HCT116 (cell line): ENCODE measurements at regions not wholly inside any gene's neighbourhood (a gene's known extent, or its start where the extent isn't known, plus 50 kb on each side); places are given as distances from the start of the nearest gene placed in this dataset.

Experiments used
- ATAC-seq: fragments of 200-7000 bp; cut with Tn5 transposase; 2 replicates; pipeline ENCODE4 v1.9.1; 2020; ENCODE audit warnings: mild to moderate bottlenecking, moderate library complexity
- BruUV-seq: library from RNA; stranded (reverse); fragments of 400-500 nt; replicated peaks from 2 replicates; lab custom pipeline; 2021; lab: Mats Ljungman, UMichigan
- CTCF ChIA-PET: fragments of 300-600 bp; sonication (Branson Sonifier 250); formaldehyde crosslinking; loops from one replicate; lab custom pipeline; 2021; ENCODE audit warnings: antibody characterized with exemption; lab: Charles Lee
- POLR2A ChIA-PET: fragments of 300-600, 350-600 bp; sonication (Branson Sonifier 250); formaldehyde crosslinking; loops from one replicate; lab custom pipeline; 2021; ENCODE audit warnings: antibody characterized with exemption; lab: Charles Lee
- RAD21 ChIA-PET, 2 experiments: fragments of 300-600 bp; sonication (Branson Sonifier 250); formaldehyde crosslinking; loops; one replicate each; lab custom pipeline; 2023; ENCODE audit warnings: low total read pairs in 2 of 2; ENCODE audit not compliant: uncharacterized antibody in 2 of 2, unreplicated experiment in 2 of 2, low non-redundant PET in 1 of 2; lab: Charles Lee
- DNase-seq: peaks from one replicate; pipeline ENCODE4 v3.0.0-alpha.2; 2010; ENCODE audit warnings: low read depth, low spot score
- H2AFZ ChIP-seq: fragments of 200-600 bp; shearing (Covaris generic), sonication (generic); 2 replicates; pipeline ENCODE4 v1.6.1; 2017; ENCODE audit warnings: low read depth, mixed run types, mixed read lengths, antibody characterized with exemption, low read length; ENCODE audit not compliant: poor library complexity, severe bottlenecking
- H3K27ac ChIP-seq: 2 replicates; pipeline ENCODE4 v1.5.1; 2012; ENCODE audit warnings: low read depth, low read length
- H3K27me3 ChIP-seq: fragments of 200-600 bp; sonication (generic); 2 replicates; pipeline ENCODE4 v1.6.1; 2016; ENCODE audit warnings: mixed run types, low read length, mixed read lengths; ENCODE audit not compliant: insufficient read depth
- H3K36me3 ChIP-seq, 2 experiments: fragments of 200-500 bp in 1 of 2; fragments of 200-600 bp in 1 of 2; sonication (Bioruptor generic) in 1 of 2; sonication (generic) in 1 of 2; 2 replicates each; pipeline versions ENCODE4 v1.5.1 to v1.6.1; 2014 to 2016; ENCODE audit warnings: low read length in 2 of 2, inconsistent platforms in 1 of 2, mixed read lengths in 1 of 2, mixed run types in 1 of 2; ENCODE audit not compliant: insufficient read depth in 2 of 2, control insufficient read depth in 1 of 2
- H3K4me1 ChIP-seq, 2 experiments: fragments of 200-600 bp in 1 of 2; sonication (generic) in 1 of 2; 2 replicates each; pipeline versions ENCODE4 v1.5.1 to v1.6.1; 2012 to 2017; ENCODE audit warnings: low read length in 2 of 2, inconsistent platforms in 1 of 2, mild to moderate bottlenecking in 1 of 2, mixed read lengths in 1 of 2, mixed run types in 1 of 2, moderate library complexity in 1 of 2; ENCODE audit not compliant: insufficient read depth in 2 of 2, control insufficient read depth in 1 of 2
- H3K4me2 ChIP-seq: fragments of 200-600 bp; sonication (generic); 2 replicates; pipeline ENCODE4 v1.6.1; 2017; ENCODE audit warnings: mixed run types, low read length, mixed read lengths
- H3K4me3 ChIP-seq, 2 experiments: fragments of 200-600 bp in 1 of 2; sonication (generic) in 1 of 2; replicated peaks in 1 of 2; 2 replicates each; pipeline ENCODE4 v1.5.1; 2011 to 2016; ENCODE audit warnings: low read length in 2 of 2, control low read depth in 1 of 2, low read depth in 1 of 2, mild to moderate bottlenecking in 1 of 2, mixed read lengths in 1 of 2, mixed run types in 1 of 2
- H3K79me2 ChIP-seq: fragments of 200-600 bp; sonication (generic); 2 replicates; pipeline ENCODE4 v1.6.1; 2017; ENCODE audit warnings: mild to moderate bottlenecking, mixed run types, low read length, moderate library complexity, mixed read lengths; ENCODE audit not compliant: insufficient read depth
- H3K9ac ChIP-seq: fragments of 200-600 bp; sonication (generic); 2 replicates; pipeline ENCODE4 v1.6.1; 2016; ENCODE audit warnings: low read length, mixed read lengths
- H3K9me2 ChIP-seq: fragments of 200-600 bp; sonication (generic), shearing (Covaris generic); 2 replicates; pipeline ENCODE4 v1.6.1; 2017; ENCODE audit warnings: mixed run types, mild to moderate bottlenecking, moderate library complexity; ENCODE audit not compliant: insufficient read depth
- H3K9me3 ChIP-seq, 2 experiments: fragments of 200-500 bp in 1 of 2; fragments of 200-600 bp in 1 of 2; sonication (Bioruptor generic) in 1 of 2; sonication (generic) in 1 of 2; 2 replicates each; pipeline ENCODE4 v1.6.1; 2014 to 2017; ENCODE audit warnings: low read length in 2 of 2, mixed read lengths in 2 of 2, inconsistent platforms in 1 of 2, low read depth in 1 of 2, mild to moderate bottlenecking in 1 of 2, mixed run types in 1 of 2, moderate library complexity in 1 of 2; ENCODE audit not compliant: control insufficient read depth in 1 of 2, insufficient read depth in 1 of 2
- H4K20me1 ChIP-seq: fragments of 200-600 bp; sonication (generic), shearing (Covaris generic); 2 replicates; pipeline ENCODE4 v1.6.1; 2017; ENCODE audit warnings: mixed run types, mild to moderate bottlenecking, moderate library complexity; ENCODE audit not compliant: insufficient read depth
- ELF1 ChIP-seq: IDR thresholded peaks from 2 replicates; pipeline ENCODE4 v1.6.1; 2012; ENCODE audit warnings: low read depth, borderline replicate concordance
- EZH2 ChIP-seq: fragments of 200-600 bp; sonication (generic); IDR thresholded peaks from 2 replicates; pipeline ENCODE4 v1.6.1; 2017; ENCODE audit warnings: antibody characterized with exemption, mixed run types
- EZH2phosphoT487 ChIP-seq: fragments of 200-600 bp; IDR thresholded peaks from 2 replicates; pipeline ENCODE4 v1.6.1; 2018; ENCODE audit warnings: antibody characterized with exemption, borderline replicate concordance
- FOSL1 ChIP-seq: IDR thresholded peaks from 2 replicates; pipeline ENCODE4 v1.6.1; 2012; ENCODE audit warnings: low read depth
- POLR2A ChIP-seq: IDR thresholded peaks from 2 replicates; pipeline ENCODE4 v1.7.0; 2011; ENCODE audit warnings: borderline replicate concordance; ENCODE audit not compliant: insufficient read depth, insufficient read length; ENCODE audit errors: extremely low read depth
- SRF ChIP-seq: IDR thresholded peaks from 2 replicates; pipeline ENCODE4 v1.6.1; 2012; ENCODE audit warnings: low read depth
- ZNF274 ChIP-seq: fragments of 200-500 bp; sonication (Bioruptor generic); IDR thresholded peaks from 2 replicates; pipeline ENCODE4 v1.6.1; 2014; ENCODE audit warnings: mild to moderate bottlenecking, low read depth, low read length, inconsistent platforms
- intact Hi-C: fragments of 100-400 bp; cut with micrococcal nuclease; formaldehyde crosslinking; loops from 2 replicates; pipeline ENCODE4 v1.10.0; 2022
- TF ChIP-seq, protein P1 (sequence below): IDR thresholded peaks from 2 replicates; pipeline ENCODE4 v1.6.1; 2012
- TF ChIP-seq, protein P2 (sequence below): IDR thresholded peaks from 2 replicates; pipeline ENCODE4 v1.6.1; 2011; ENCODE audit warnings: mild to moderate bottlenecking, low read length, moderate library complexity; ENCODE audit not compliant: insufficient replicate concordance; ENCODE audit errors: extremely low read depth
- TF ChIP-seq, protein P3 (sequence below): IDR thresholded peaks from 2 replicates; pipeline ENCODE4 v1.6.1; 2012
- TF ChIP-seq, protein P4 (sequence below): IDR thresholded peaks from 2 replicates; pipeline ENCODE4 v1.6.1; 2012; ENCODE audit warnings: low read depth

DNA sequence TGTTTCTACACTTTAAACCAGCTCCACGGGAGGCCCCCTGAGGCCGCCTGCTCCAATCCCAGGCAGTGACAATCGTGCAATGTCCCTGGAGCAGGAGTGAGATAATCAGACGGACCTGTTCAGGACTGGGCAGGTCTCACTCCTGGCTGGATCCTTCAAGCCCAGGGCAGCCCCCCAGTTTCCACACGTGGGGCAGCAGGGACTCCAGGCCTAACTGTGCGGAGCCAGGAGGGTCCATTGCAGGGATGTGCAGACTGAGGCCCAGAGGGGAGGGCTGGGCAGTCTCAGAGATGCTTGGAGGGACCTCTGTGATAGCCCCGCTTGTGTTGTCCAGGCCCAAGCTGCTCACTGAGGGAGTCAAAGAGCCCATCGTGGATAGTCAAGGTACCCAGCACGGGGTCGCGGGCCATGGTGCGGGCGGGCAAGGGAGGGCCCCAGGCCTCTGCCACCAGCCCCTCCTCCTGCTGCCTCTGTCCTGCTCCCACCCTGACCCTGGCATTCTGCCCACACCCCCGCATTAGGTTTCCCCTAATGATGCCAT lies 110.5 kb upstream of the KCTD7 start:
- Histone ChIP-seq H3K9me2 (no peaks in the 10 kb centered on the region), H2AFZ (no peak overlapping the region), H3K9me3 (no peaks in the 10 kb centered on the region), H3K4me2 (no peak overlapping the region), H3K79me2 (no peaks in the 10 kb centered on the region), H3K9ac (no peak overlapping the region), H3K4me1 (no peaks in the 10 kb centered on the region), H3K36me3 (no peaks in the 10 kb centered on the region)
- no TSS peak for BruUV-seq
- TF ChIP-seq, protein P1, sequence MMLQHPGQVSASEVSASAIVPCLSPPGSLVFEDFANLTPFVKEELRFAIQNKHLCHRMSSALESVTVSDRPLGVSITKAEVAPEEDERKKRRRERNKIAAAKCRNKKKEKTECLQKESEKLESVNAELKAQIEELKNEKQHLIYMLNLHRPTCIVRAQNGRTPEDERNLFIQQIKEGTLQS = no peak
- TF ChIP-seq, protein P2, sequence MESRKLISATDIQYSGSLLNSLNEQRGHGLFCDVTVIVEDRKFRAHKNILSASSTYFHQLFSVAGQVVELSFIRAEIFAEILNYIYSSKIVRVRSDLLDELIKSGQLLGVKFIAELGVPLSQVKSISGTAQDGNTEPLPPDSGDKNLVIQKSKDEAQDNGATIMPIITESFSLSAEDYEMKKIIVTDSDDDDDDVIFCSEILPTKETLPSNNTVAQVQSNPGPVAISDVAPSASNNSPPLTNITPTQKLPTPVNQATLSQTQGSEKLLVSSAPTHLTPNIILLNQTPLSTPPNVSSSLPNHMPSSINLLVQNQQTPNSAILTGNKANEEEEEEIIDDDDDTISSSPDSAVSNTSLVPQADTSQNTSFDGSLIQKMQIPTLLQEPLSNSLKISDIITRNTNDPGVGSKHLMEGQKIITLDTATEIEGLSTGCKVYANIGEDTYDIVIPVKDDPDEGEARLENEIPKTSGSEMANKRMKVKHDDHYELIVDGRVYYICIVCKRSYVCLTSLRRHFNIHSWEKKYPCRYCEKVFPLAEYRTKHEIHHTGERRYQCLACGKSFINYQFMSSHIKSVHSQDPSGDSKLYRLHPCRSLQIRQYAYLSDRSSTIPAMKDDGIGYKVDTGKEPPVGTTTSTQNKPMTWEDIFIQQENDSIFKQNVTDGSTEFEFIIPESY = no peak
- no peak for TF ChIP-seq SRF
- TF ChIP-seq, all 23 proteins: peak for 0
- ATAC-seq (no peak), DNase-seq (no peak)
- CTCF ChIA-PET = no interaction called here
- Histone ChIP-seq H3K27ac (no peak overlapping the region), H3K27me3 (no peaks in the 10 kb centered on the region), H4K20me1 (no peaks in the 10 kb centered on the region), H3K4me3 (no peak overlapping the region)
- POLR2A ChIA-PET = no interaction called here
- intact Hi-C loops = no loop called here
- RAD21 ChIA-PET = no interaction called here

DNA sequence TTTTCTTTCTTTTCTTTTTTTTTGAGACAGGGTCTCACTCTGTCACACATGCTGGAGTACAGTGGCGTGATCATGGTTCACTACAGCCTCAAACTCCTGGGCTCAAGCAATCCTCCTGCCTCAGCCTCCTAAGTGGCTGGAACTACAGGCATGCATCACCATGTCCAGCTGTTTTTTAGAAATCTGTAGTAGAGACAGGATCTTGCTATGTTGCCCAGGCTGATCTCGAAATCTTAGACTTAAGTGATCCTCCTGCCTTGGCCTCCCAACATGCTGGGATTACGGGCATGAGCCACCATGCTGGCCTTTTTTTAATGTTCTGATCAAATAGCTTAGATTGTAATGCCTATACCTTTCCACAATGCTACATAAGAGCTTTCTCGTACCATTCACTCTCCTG lies 107.0 kb upstream of the KCTD7 start:
- H3K9me3 ChIP-seq = no peaks in the 10 kb centered on the region
- H3K79me2 ChIP-seq = no peaks in the 10 kb centered on the region
- no peak overlapping the region for H3K27ac ChIP-seq
- no peaks in the 10 kb centered on the region for H3K4me1 ChIP-seq
- H3K36me3 ChIP-seq = no peaks in the 10 kb centered on the region
- H3K27me3 ChIP-seq = no peaks in the 10 kb centered on the region
- no TSS peak for BruUV-seq
- H3K9me2 ChIP-seq = no peaks in the 10 kb centered on the region
- RAD21 ChIA-PET = interaction anchor here in 1 of 2 experiments (0.7 kb wide), 1 partner anchor 431 kb away, joined by 7 read pairs; no protein-coding TSS in a partner anchor
- no peaks in the 10 kb centered on the region for H4K20me1 ChIP-seq
- no peak for ATAC-seq
- H3K9ac ChIP-seq = no peak overlapping the region
- H2AFZ ChIP-seq = no peak overlapping the region
- POLR2A ChIA-PET = no interaction called here
- intact Hi-C loops = no loop called here
- H3K4me3 ChIP-seq = no peak overlapping the region
- CTCF ChIA-PET = interaction anchor here (1.5 kb wide), 1 partner anchor 10 kb away, joined by 3 read pairs; no protein-coding TSS in a partner anchor
- no peak for DNase-seq
- no peak overlapping the region for H3K4me2 ChIP-seq
- TF ChIP-seq, protein P1 = no peak
- no peak for TF ChIP-seq ELF1
- no peak for TF ChIP-seq ZNF274
- TF ChIP-seq, protein P3, sequence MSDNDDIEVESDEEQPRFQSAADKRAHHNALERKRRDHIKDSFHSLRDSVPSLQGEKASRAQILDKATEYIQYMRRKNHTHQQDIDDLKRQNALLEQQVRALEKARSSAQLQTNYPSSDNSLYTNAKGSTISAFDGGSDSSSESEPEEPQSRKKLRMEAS = no peak
- TF ChIP-seq, protein P4, sequence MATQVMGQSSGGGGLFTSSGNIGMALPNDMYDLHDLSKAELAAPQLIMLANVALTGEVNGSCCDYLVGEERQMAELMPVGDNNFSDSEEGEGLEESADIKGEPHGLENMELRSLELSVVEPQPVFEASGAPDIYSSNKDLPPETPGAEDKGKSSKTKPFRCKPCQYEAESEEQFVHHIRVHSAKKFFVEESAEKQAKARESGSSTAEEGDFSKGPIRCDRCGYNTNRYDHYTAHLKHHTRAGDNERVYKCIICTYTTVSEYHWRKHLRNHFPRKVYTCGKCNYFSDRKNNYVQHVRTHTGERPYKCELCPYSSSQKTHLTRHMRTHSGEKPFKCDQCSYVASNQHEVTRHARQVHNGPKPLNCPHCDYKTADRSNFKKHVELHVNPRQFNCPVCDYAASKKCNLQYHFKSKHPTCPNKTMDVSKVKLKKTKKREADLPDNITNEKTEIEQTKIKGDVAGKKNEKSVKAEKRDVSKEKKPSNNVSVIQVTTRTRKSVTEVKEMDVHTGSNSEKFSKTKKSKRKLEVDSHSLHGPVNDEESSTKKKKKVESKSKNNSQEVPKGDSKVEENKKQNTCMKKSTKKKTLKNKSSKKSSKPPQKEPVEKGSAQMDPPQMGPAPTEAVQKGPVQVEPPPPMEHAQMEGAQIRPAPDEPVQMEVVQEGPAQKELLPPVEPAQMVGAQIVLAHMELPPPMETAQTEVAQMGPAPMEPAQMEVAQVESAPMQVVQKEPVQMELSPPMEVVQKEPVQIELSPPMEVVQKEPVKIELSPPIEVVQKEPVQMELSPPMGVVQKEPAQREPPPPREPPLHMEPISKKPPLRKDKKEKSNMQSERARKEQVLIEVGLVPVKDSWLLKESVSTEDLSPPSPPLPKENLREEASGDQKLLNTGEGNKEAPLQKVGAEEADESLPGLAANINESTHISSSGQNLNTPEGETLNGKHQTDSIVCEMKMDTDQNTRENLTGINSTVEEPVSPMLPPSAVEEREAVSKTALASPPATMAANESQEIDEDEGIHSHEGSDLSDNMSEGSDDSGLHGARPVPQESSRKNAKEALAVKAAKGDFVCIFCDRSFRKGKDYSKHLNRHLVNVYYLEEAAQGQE = no peak
- TF ChIP-seq SRF = no peak
- TF ChIP-seq EZH2phosphoT487 = no peak
- TF ChIP-seq EZH2 = no peak
- no peak for TF ChIP-seq POLR2A
- no peak for TF ChIP-seq FOSL1
